ENCODE measurements at regions not wholly inside any gene's neighbourhood (a gene's known extent, or its start where the extent isn't known, plus 50 kb on each side); places are given as distances from the start of the nearest gene placed in this dataset.
A peak's percentile ranks its signal among the peaks of the same experiment; 100 is the strongest.

DNA sequence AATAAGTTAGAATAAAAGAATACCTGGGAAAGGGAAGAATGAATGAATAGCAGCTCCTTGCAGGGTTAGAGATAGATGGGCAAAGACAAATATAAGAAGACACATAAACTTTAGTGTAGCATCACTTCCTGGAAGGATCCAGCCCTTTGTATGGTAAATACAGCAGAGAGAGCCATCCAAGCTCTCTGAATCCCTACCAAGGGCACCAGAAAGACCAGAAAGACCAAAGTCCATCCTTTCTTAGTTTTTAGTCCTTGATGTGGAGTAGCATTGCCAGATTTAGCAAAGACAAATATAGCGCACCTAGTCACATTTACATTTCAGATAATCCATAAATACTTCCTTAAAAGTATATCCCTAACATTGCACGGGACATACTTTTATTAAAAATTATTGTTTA lies 56.1 kb upstream of the C9orf72 start:
- TF ChIP-seq EZH2 (IDR thresholded peaks at IDR 0.05; ENCODE audit: low read length) = no peak
- TF ChIP-seq, protein P1, sequence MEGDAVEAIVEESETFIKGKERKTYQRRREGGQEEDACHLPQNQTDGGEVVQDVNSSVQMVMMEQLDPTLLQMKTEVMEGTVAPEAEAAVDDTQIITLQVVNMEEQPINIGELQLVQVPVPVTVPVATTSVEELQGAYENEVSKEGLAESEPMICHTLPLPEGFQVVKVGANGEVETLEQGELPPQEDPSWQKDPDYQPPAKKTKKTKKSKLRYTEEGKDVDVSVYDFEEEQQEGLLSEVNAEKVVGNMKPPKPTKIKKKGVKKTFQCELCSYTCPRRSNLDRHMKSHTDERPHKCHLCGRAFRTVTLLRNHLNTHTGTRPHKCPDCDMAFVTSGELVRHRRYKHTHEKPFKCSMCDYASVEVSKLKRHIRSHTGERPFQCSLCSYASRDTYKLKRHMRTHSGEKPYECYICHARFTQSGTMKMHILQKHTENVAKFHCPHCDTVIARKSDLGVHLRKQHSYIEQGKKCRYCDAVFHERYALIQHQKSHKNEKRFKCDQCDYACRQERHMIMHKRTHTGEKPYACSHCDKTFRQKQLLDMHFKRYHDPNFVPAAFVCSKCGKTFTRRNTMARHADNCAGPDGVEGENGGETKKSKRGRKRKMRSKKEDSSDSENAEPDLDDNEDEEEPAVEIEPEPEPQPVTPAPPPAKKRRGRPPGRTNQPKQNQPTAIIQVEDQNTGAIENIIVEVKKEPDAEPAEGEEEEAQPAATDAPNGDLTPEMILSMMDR (optimal IDR thresholded peaks at IDR 0.05 in 1 of 3, IDR thresholded peaks at IDR 0.05 in 1 of 3, conservative IDR thresholded peaks at IDR 0.05 in 1 of 3; ENCODE audit: extremely low read depth in 1 of 3, insufficient read depth in 2 of 3, low read length in 3 of 3) = no peak
- Histone ChIP-seq H3K4me3 (ENCODE audit: control insufficient read depth in 2 of 3, extremely low read depth in 1 of 3, insufficient read depth in 2 of 3, low read depth in 1 of 3, low read length in 3 of 3) (no peak overlapping the region), H3K9me1 (ENCODE audit: control insufficient read depth, extremely low read depth, insufficient read depth, low read length) (no peaks in the 10 kb centered on the region), H3K9ac (ENCODE audit: control insufficient read depth, extremely low read depth, insufficient read depth, low read length) (no peak overlapping the region), H3K27ac (ENCODE audit: control insufficient read depth, insufficient read depth, low read length) (no peak overlapping the region), H3K9me3 (ENCODE audit: control insufficient read depth, low read depth, low read length) (no peaks in the 10 kb centered on the region), H3K79me2 (ENCODE audit: control insufficient read depth, insufficient read depth, low read length) (no peaks in the 10 kb centered on the region), H4K20me1 (ENCODE audit: control insufficient read depth, extremely low read depth, insufficient read depth, low read length) (no peaks in the 10 kb centered on the region), H3K4me1 (ENCODE audit: control insufficient read depth, extremely low read depth, insufficient read depth, low read length) (peaks cover 23% of the 10 kb centered on the region), H3K4me2 (ENCODE audit: control insufficient read depth, extremely low read depth, insufficient read depth, low read depth, low read length) (no peak overlapping the region), H3K27me3 (ENCODE audit: control insufficient read depth, extremely low read depth, insufficient read depth, low read length) (no peaks in the 10 kb centered on the region), H3K36me3 (ENCODE audit: control insufficient read depth in 2 of 2, extremely low read depth in 1 of 2, insufficient read depth in 2 of 2, low read length in 2 of 2) (no peaks in the 10 kb centered on the region), H2AFZ (ENCODE audit: control insufficient read depth, low read length) (no peak overlapping the region)
- DNase-seq (ENCODE audit: low read depth, low spot score) (no peak), FAIRE-seq (no peak)
- dilution Hi-C loops (cut with MboI; ENCODE audit: extremely low pct_ligation_motif_present, low sequenced_read_pairs) = no loop called here

DNA sequence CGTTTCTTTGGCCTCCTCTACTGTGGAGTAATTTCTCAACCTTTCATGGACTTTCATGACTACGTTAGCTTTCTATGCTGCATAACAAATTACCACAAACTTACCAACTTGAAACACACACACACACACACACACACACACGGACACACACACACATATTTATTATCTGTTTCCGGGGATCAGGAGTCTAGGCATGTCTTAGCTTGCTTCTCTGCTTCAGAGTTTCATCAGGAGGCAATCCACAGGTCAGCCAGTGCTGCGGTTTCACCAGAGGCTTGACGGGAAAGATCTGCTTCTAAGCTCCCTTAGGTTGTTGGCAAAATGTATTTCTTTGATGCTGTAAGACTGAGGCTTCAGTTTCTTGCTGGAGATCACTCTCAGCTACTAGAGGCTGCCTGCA lies 59.0 kb upstream of the C9orf72 start:
- DNase-seq (ENCODE audit: low read depth, low spot score) = peak; percentile 32

More for the DNA sequence above, 59.0 kb upstream of the C9orf72 start:
- H3K36me3 ChIP-seq (ENCODE audit: control insufficient read depth in 2 of 2, extremely low read depth in 1 of 2, insufficient read depth in 2 of 2, low read length in 2 of 2) = no peaks in the 10 kb centered on the region
- TF ChIP-seq, protein P1 (optimal IDR thresholded peaks at IDR 0.05 in 1 of 3, IDR thresholded peaks at IDR 0.05 in 1 of 3, conservative IDR thresholded peaks at IDR 0.05 in 1 of 3; ENCODE audit: extremely low read depth in 1 of 3, insufficient read depth in 2 of 3, low read length in 3 of 3) = no peak
- TF ChIP-seq EZH2 (IDR thresholded peaks at IDR 0.05; ENCODE audit: low read length) = no peak
- H2AFZ ChIP-seq (ENCODE audit: control insufficient read depth, low read length) = peak overlapping the region; percentile 77
- H3K27me3 ChIP-seq (ENCODE audit: control insufficient read depth, extremely low read depth, insufficient read depth, low read length) = no peaks in the 10 kb centered on the region
- H3K9me1 ChIP-seq (ENCODE audit: control insufficient read depth, extremely low read depth, insufficient read depth, low read length) = no peaks in the 10 kb centered on the region
- H3K9ac ChIP-seq (ENCODE audit: control insufficient read depth, extremely low read depth, insufficient read depth, low read length) = no peak overlapping the region
- no peaks in the 10 kb centered on the region for H3K79me2 ChIP-seq (ENCODE audit: control insufficient read depth, insufficient read depth, low read length)
- peak; percentile 83 for FAIRE-seq
- dilution Hi-C loops (cut with MboI; ENCODE audit: extremely low pct_ligation_motif_present, low sequenced_read_pairs) = no loop called here
- H3K4me3 ChIP-seq (ENCODE audit: control insufficient read depth in 2 of 3, extremely low read depth in 1 of 3, insufficient read depth in 2 of 3, low read depth in 1 of 3, low read length in 3 of 3) = no peak overlapping the region
- H3K4me1 ChIP-seq (ENCODE audit: control insufficient read depth, extremely low read depth, insufficient read depth, low read length) = peaks cover 7% of the 10 kb centered on the region
- H3K27ac ChIP-seq (ENCODE audit: control insufficient read depth, insufficient read depth, low read length) = peak overlapping the region; percentile 26
- peak overlapping the region; percentile 60 for H3K4me2 ChIP-seq (ENCODE audit: control insufficient read depth, extremely low read depth, insufficient read depth, low read depth, low read length)
- no peaks in the 10 kb centered on the region for H3K9me3 ChIP-seq (ENCODE audit: control insufficient read depth, low read depth, low read length)
- no peaks in the 10 kb centered on the region for H4K20me1 ChIP-seq (ENCODE audit: control insufficient read depth, extremely low read depth, insufficient read depth, low read length)

Data from keratinocyte (primary cell).